ENCODE measurements at regions not wholly inside any gene's neighbourhood (a gene's known extent, or its start where the extent isn't known, plus 50 kb on each side); places are given as distances from the start of the nearest gene placed in this dataset.
"Not testable (repeated sequence)": the region's sequence is repeated elsewhere in the genome, so short reads cannot be mapped to it uniquely, and the experiment has no call there.

DNA sequence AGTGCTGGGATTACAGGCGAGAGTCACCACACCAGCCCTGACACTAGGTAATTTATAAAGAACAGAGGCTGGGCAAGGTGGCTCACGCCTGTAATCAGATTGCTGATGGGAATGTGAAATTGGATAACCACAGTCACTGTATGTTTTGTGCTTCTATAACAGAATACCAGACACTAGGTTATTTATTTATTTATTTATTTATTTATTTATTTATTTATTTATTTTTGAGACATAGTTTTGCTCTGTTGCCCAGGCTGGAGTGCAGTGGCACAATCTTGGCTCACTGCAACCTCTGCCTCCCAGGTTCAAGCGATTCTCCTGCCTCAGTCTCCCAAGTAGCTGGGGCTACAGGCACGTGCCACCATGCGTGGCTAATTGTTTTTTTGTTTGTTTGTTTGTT, 130.0 kb upstream of the FOXN3 start:
- H3K4me2 ChIP-seq (ENCODE audit: insufficient read depth, low read length, poor library complexity, severe bottlenecking); H3K18ac ChIP-seq (ENCODE audit: low read length); H3K9ac ChIP-seq (ENCODE audit: low read depth, low read length, poor library complexity); H3K23ac ChIP-seq (ENCODE audit: low read depth, low read length, poor library complexity); DNase-seq (ENCODE audit: low spot score); H3K4me3 ChIP-seq (ENCODE audit: low read length in 2 of 2); H2AFZ ChIP-seq (ENCODE audit: low read length); H3K14ac ChIP-seq (ENCODE audit: low read length); H4K8ac ChIP-seq (ENCODE audit: low read depth, low read length); H2BK12ac ChIP-seq (ENCODE audit: low read length); H3K27me3 ChIP-seq (ENCODE audit: control insufficient read depth in 3 of 3, insufficient read depth in 3 of 3, low read depth in 1 of 3, low read length in 3 of 3); H3K79me1 ChIP-seq (ENCODE audit: low read depth, low read length); H2BK5ac ChIP-seq (ENCODE audit: low read length); H3K36me3 ChIP-seq (replicated peaks in 1 of 2; ENCODE audit: control insufficient read depth in 2 of 2, insufficient read depth in 2 of 2, low read length in 2 of 2); H2BK120ac ChIP-seq (ENCODE audit: low read depth, low read length); H3K27ac ChIP-seq (replicated peaks; ENCODE audit: low read length); H3K9me3 ChIP-seq (replicated peaks in 1 of 2; ENCODE audit: control insufficient read depth in 2 of 2, insufficient read depth in 1 of 2, low read depth in 1 of 2, low read length in 2 of 2); H4K91ac ChIP-seq (ENCODE audit: low read depth, low read length, poor library complexity); H2BK15ac ChIP-seq (ENCODE audit: low read length); H3K4ac ChIP-seq (ENCODE audit: low read length); H2AK5ac ChIP-seq (ENCODE audit: low read depth, low read length): not testable (repeated sequence)
- peaks cover 7 to 13% of the 10 kb centered on the region in 2 donors for H3K4me1 ChIP-seq (ENCODE audit: control insufficient read depth in 2 of 2, insufficient read depth in 1 of 2, low read depth in 1 of 2, low read length in 2 of 2)
- no CpG with 5 or more reads among the region's 5 CpGs for WGBS, 2 donors (ENCODE audit: extremely low coverage in 2 of 2, insufficient read length in 2 of 2, insufficient replicate concordance in 1 of 2)

DNA sequence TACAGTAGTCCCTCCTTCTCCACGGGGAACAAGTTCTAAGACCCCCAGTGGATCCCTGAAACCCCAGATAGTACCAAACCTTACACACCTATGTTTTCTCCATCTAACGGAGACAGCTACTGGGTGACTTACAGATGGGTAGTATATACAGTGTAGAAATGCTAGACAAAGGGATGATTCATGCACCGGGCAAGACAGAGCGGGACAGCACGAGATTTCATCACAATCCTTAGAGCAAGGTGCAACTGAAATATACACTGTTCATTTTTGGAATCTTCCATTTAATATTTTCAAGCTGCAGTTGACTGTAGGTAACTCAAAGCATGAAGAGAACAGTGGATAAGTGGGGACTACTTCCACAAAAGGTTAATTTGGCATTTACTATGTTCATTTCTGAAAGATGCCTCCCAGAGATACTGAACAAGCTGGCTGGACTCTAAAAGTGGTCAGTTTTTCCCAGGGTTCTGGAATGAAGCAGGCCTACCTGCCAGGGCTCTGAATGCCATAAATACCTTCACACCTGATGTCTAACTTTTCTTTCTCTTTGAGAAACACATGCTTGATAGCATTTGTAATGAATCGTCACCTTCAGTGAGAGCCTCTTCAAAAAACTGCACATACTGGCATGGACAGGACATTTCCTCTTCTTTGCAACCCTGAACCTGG, 127.7 kb upstream of the FOXN3 start:
- WGBS, 2 donors (ENCODE audit: extremely low coverage in 2 of 2, insufficient read length in 2 of 2, insufficient replicate concordance in 1 of 2): no CpG with 5 or more reads among the region's 6 CpGs

DNA sequence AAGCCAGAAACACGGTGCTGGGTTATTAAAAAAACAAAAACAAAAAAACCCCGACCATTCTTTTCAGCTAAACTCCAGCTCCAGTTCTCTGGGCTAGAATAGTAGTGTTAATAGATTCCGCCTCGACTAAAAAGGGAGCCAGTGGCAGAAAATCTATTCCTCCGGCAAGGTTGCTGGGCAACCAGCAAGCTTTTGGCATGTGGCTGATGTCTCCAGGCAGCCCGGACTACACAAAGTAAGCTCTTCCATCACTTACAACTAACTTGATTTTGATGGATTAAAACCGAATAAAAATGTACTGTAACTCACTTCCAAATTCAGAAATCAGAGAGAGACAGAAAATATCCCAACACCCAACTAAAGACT, 126.4 kb upstream of the FOXN3 start:
- Histone ChIP-seq H3K4me2 (ENCODE audit: insufficient read depth, low read length, poor library complexity, severe bottlenecking) (no peak overlapping the region), H3K79me1 (ENCODE audit: low read depth, low read length) (no peaks in the 10 kb centered on the region), H3K4me1 (ENCODE audit: control insufficient read depth in 2 of 2, insufficient read depth in 1 of 2, low read depth in 1 of 2, low read length in 2 of 2) (peaks cover 4 to 13% of the 10 kb centered on the region in 2 donors), H2AFZ (ENCODE audit: low read length) (peak overlapping the region; percentile 58), H4K91ac (ENCODE audit: low read depth, low read length, poor library complexity) (no peak overlapping the region), H3K14ac (ENCODE audit: low read length) (no peak overlapping the region), H2BK15ac (ENCODE audit: low read length) (no peak overlapping the region), H3K4ac (ENCODE audit: low read length) (no peak overlapping the region), H3K27me3 (ENCODE audit: control insufficient read depth in 3 of 3, insufficient read depth in 3 of 3, low read depth in 1 of 3, low read length in 3 of 3) (no peaks in the 10 kb centered on the region), H2BK12ac (ENCODE audit: low read length) (no peak overlapping the region), H3K4me3 (ENCODE audit: low read length in 2 of 2) (peak overlapping the region in 1 of 2 donors; percentile 14), H2AK5ac (ENCODE audit: low read depth, low read length) (no peak overlapping the region), H3K23ac (ENCODE audit: low read depth, low read length, poor library complexity) (no peak overlapping the region), H3K9ac (ENCODE audit: low read depth, low read length, poor library complexity) (no peak overlapping the region), H4K8ac (ENCODE audit: low read depth, low read length) (no peak overlapping the region), H3K9me3 (replicated peaks in 1 of 2; ENCODE audit: control insufficient read depth in 2 of 2, insufficient read depth in 1 of 2, low read depth in 1 of 2, low read length in 2 of 2) (no peaks in the 10 kb centered on the region), H3K18ac (ENCODE audit: low read length) (no peak overlapping the region), H2BK120ac (ENCODE audit: low read depth, low read length) (no peak overlapping the region), H2BK5ac (ENCODE audit: low read length) (no peak overlapping the region), H3K36me3 (replicated peaks in 1 of 2; ENCODE audit: control insufficient read depth in 2 of 2, insufficient read depth in 2 of 2, low read length in 2 of 2) (no peaks in the 10 kb centered on the region), H3K27ac (replicated peaks; ENCODE audit: low read length) (no peak overlapping the region)
- WGBS, 2 donors (ENCODE audit: extremely low coverage in 2 of 2, insufficient read length in 2 of 2, insufficient replicate concordance in 1 of 2): no CpG with 5 or more reads among the region's 7 CpGs
- DNase-seq (ENCODE audit: low spot score): peak; percentile 21

More for the DNA sequence above, 127.7 kb upstream of the FOXN3 start:
- Histone ChIP-seq H4K8ac (ENCODE audit: low read depth, low read length) (no peak overlapping the region), H3K4me2 (ENCODE audit: insufficient read depth, low read length, poor library complexity, severe bottlenecking) (no peak overlapping the region), H2BK120ac (ENCODE audit: low read depth, low read length) (no peak overlapping the region), H3K36me3 (replicated peaks in 1 of 2; ENCODE audit: control insufficient read depth in 2 of 2, insufficient read depth in 2 of 2, low read length in 2 of 2) (no peaks in the 10 kb centered on the region), H3K23ac (ENCODE audit: low read depth, low read length, poor library complexity) (no peak overlapping the region), H3K27ac (replicated peaks; ENCODE audit: low read length) (no peak overlapping the region), H2BK5ac (ENCODE audit: low read length) (no peak overlapping the region), H3K4me1 (ENCODE audit: control insufficient read depth in 2 of 2, insufficient read depth in 1 of 2, low read depth in 1 of 2, low read length in 2 of 2) (peaks cover 7 to 13% of the 10 kb centered on the region in 2 donors), H2BK15ac (ENCODE audit: low read length) (no peak overlapping the region), H3K18ac (ENCODE audit: low read length) (no peak overlapping the region), H3K4me3 (ENCODE audit: low read length in 2 of 2) (no peak overlapping the region), H3K14ac (ENCODE audit: low read length) (no peak overlapping the region), H4K91ac (ENCODE audit: low read depth, low read length, poor library complexity) (no peak overlapping the region), H2BK12ac (ENCODE audit: low read length) (no peak overlapping the region), H3K9me3 (replicated peaks in 1 of 2; ENCODE audit: control insufficient read depth in 2 of 2, insufficient read depth in 1 of 2, low read depth in 1 of 2, low read length in 2 of 2) (no peaks in the 10 kb centered on the region), H3K9ac (ENCODE audit: low read depth, low read length, poor library complexity) (no peak overlapping the region), H2AFZ (ENCODE audit: low read length) (no peak overlapping the region), H3K79me1 (ENCODE audit: low read depth, low read length) (no peaks in the 10 kb centered on the region), H2AK5ac (ENCODE audit: low read depth, low read length) (no peak overlapping the region), H3K4ac (ENCODE audit: low read length) (no peak overlapping the region), H3K27me3 (ENCODE audit: control insufficient read depth in 3 of 3, insufficient read depth in 3 of 3, low read depth in 1 of 3, low read length in 3 of 3) (no peaks in the 10 kb centered on the region)
- DNase-seq (ENCODE audit: low spot score): no peak

DNA sequence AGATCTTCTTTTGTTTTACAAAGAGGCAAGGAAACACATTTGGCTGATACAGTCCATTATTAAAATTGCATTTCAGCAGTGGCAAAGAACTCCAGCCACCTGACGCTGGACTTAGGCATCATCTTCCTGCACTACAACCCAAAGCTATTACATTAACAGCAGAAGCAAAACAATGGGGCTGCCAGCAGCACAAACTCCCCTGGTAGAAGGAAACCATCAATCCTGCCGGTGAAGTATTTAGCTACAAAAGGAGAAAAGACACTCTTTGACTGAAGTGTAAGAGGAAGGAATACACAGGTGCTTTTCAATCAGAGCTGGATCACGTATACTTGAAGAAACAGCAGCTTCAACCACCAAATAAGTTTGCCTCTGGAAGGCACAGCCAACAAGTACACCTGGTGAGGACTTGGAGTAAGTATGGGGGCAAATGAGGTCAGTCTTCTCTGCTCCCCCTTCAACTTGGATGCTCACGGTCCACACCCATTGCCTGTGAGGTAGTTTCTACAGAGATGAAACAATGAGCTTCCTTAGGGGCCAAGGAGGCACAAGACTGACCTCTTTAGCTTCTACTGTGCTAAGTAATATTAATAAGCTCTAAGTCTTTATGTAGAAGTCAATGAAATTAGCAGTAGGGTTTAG, 125.9 kb upstream of the FOXN3 start:
- Histone ChIP-seq H3K4me3 (ENCODE audit: low read length in 2 of 2) (peak overlapping the region in 1 of 2 donors; percentile 14), H4K8ac (ENCODE audit: low read depth, low read length) (no peak overlapping the region), H3K9ac (ENCODE audit: low read depth, low read length, poor library complexity) (no peak overlapping the region), H3K27ac (replicated peaks; ENCODE audit: low read length) (no peak overlapping the region), H3K36me3 (replicated peaks in 1 of 2; ENCODE audit: control insufficient read depth in 2 of 2, insufficient read depth in 2 of 2, low read length in 2 of 2) (no peaks in the 10 kb centered on the region), H3K9me3 (replicated peaks in 1 of 2; ENCODE audit: control insufficient read depth in 2 of 2, insufficient read depth in 1 of 2, low read depth in 1 of 2, low read length in 2 of 2) (no peaks in the 10 kb centered on the region), H3K79me1 (ENCODE audit: low read depth, low read length) (no peaks in the 10 kb centered on the region), H2AFZ (ENCODE audit: low read length) (peak overlapping the region; percentile 58), H3K4ac (ENCODE audit: low read length) (no peak overlapping the region), H3K23ac (ENCODE audit: low read depth, low read length, poor library complexity) (no peak overlapping the region), H2AK5ac (ENCODE audit: low read depth, low read length) (no peak overlapping the region), H4K91ac (ENCODE audit: low read depth, low read length, poor library complexity) (no peak overlapping the region), H2BK15ac (ENCODE audit: low read length) (no peak overlapping the region), H3K27me3 (ENCODE audit: control insufficient read depth in 3 of 3, insufficient read depth in 3 of 3, low read depth in 1 of 3, low read length in 3 of 3) (no peaks in the 10 kb centered on the region), H3K18ac (ENCODE audit: low read length) (no peak overlapping the region), H2BK5ac (ENCODE audit: low read length) (no peak overlapping the region), H2BK120ac (ENCODE audit: low read depth, low read length) (no peak overlapping the region), H2BK12ac (ENCODE audit: low read length) (no peak overlapping the region), H3K14ac (ENCODE audit: low read length) (no peak overlapping the region), H3K4me1 (ENCODE audit: control insufficient read depth in 2 of 2, insufficient read depth in 1 of 2, low read depth in 1 of 2, low read length in 2 of 2) (peaks cover 4 to 13% of the 10 kb centered on the region in 2 donors), H3K4me2 (ENCODE audit: insufficient read depth, low read length, poor library complexity, severe bottlenecking) (no peak overlapping the region)
- WGBS, 2 donors (ENCODE audit: extremely low coverage in 2 of 2, insufficient read length in 2 of 2, insufficient replicate concordance in 1 of 2): no CpG with 5 or more reads among the region's 4 CpGs
- DNase-seq (ENCODE audit: low spot score): no peak

All from neuronal stem cell (in vitro differentiated cells).